ENCODE measurements at regions not wholly inside any gene's neighbourhood (a gene's known extent, or its start where the extent isn't known, plus 50 kb on each side); places are given as distances from the start of the nearest gene placed in this dataset.

GRCh38 chr10:43852149-43852548 lies 203.5 kb upstream of the ZNF32 start:
- no peak overlapping the region for H3K4me2 ChIP-seq (ENCODE audit: control insufficient read depth, extremely low read depth, insufficient read depth, low read depth, low read length)
- H3K36me3 ChIP-seq (ENCODE audit: control insufficient read depth in 2 of 2, extremely low read depth in 1 of 2, insufficient read depth in 2 of 2, low read length in 2 of 2) = no peaks in the 10 kb centered on the region
- TF ChIP-seq CTCF (optimal IDR thresholded peaks at IDR 0.05 in 1 of 3, IDR thresholded peaks at IDR 0.05 in 1 of 3, conservative IDR thresholded peaks at IDR 0.05 in 1 of 3; ENCODE audit: extremely low read depth in 1 of 3, insufficient read depth in 2 of 3, low read length in 3 of 3) = no peak
- TF ChIP-seq EZH2 (IDR thresholded peaks at IDR 0.05; ENCODE audit: low read length) = no peak
- H3K4me1 ChIP-seq (ENCODE audit: control insufficient read depth, extremely low read depth, insufficient read depth, low read length) = peaks cover 11% of the 10 kb centered on the region
- H3K9me3 ChIP-seq (ENCODE audit: control insufficient read depth, low read depth, low read length) = no peaks in the 10 kb centered on the region
- dilution Hi-C loops (cut with MboI; ENCODE audit: extremely low pct_ligation_motif_present, low sequenced_read_pairs) = no loop called here
- FAIRE-seq (no peak), DNase-seq (ENCODE audit: low read depth, low spot score) (no peak)
- H3K79me2 ChIP-seq (ENCODE audit: control insufficient read depth, insufficient read depth, low read length) = no peaks in the 10 kb centered on the region
- no peaks in the 10 kb centered on the region for H3K27me3 ChIP-seq (ENCODE audit: control insufficient read depth, extremely low read depth, insufficient read depth, low read length)
- no peaks in the 10 kb centered on the region for H3K9me1 ChIP-seq (ENCODE audit: control insufficient read depth, extremely low read depth, insufficient read depth, low read length)
- H3K9ac ChIP-seq (ENCODE audit: control insufficient read depth, extremely low read depth, insufficient read depth, low read length) = no peak overlapping the region
- H2AFZ ChIP-seq (ENCODE audit: control insufficient read depth, low read length) = no peak overlapping the region
- H3K4me3 ChIP-seq (ENCODE audit: control insufficient read depth in 2 of 3, extremely low read depth in 1 of 3, insufficient read depth in 2 of 3, low read depth in 1 of 3, low read length in 3 of 3) = no peak overlapping the region
- no peak overlapping the region for H3K27ac ChIP-seq (ENCODE audit: control insufficient read depth, insufficient read depth, low read length)
- H4K20me1 ChIP-seq (ENCODE audit: control insufficient read depth, extremely low read depth, insufficient read depth, low read length) = no peaks in the 10 kb centered on the region

DNA sequence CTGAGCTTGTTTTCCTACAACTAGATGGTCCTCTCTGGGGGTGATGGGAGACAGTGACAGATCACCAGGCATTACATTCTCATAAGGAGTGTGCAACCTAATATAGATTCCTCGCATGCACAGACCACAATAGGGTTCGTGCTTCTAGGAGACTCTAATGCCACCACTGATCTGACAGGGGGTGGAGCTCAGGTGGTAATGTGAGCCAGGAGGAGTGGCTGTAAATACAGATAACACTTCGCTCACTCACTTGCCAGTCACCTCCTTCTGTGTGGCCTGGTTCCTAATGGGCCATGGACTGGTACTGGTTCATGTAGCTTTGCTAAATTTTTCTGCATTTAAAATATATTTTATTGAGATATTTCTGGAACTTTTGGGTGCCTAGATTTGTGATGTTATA lies 202.3 kb upstream of the ZNF32 start:
- FAIRE-seq (no peak), DNase-seq (ENCODE audit: low read depth, low spot score) (no peak)
- Histone ChIP-seq H3K27ac (ENCODE audit: control insufficient read depth, insufficient read depth, low read length) (no peak overlapping the region), H3K79me2 (ENCODE audit: control insufficient read depth, insufficient read depth, low read length) (no peaks in the 10 kb centered on the region), H3K4me2 (ENCODE audit: control insufficient read depth, extremely low read depth, insufficient read depth, low read depth, low read length) (no peak overlapping the region), H3K36me3 (ENCODE audit: control insufficient read depth in 2 of 2, extremely low read depth in 1 of 2, insufficient read depth in 2 of 2, low read length in 2 of 2) (no peaks in the 10 kb centered on the region), H3K4me1 (ENCODE audit: control insufficient read depth, extremely low read depth, insufficient read depth, low read length) (peaks cover 11% of the 10 kb centered on the region), H3K9ac (ENCODE audit: control insufficient read depth, extremely low read depth, insufficient read depth, low read length) (no peak overlapping the region), H3K27me3 (ENCODE audit: control insufficient read depth, extremely low read depth, insufficient read depth, low read length) (no peaks in the 10 kb centered on the region), H3K9me3 (ENCODE audit: control insufficient read depth, low read depth, low read length) (no peaks in the 10 kb centered on the region), H3K9me1 (ENCODE audit: control insufficient read depth, extremely low read depth, insufficient read depth, low read length) (no peaks in the 10 kb centered on the region), H2AFZ (ENCODE audit: control insufficient read depth, low read length) (no peak overlapping the region), H4K20me1 (ENCODE audit: control insufficient read depth, extremely low read depth, insufficient read depth, low read length) (no peaks in the 10 kb centered on the region), H3K4me3 (ENCODE audit: control insufficient read depth in 2 of 3, extremely low read depth in 1 of 3, insufficient read depth in 2 of 3, low read depth in 1 of 3, low read length in 3 of 3) (no peak overlapping the region)
- TF ChIP-seq CTCF (optimal IDR thresholded peaks at IDR 0.05 in 1 of 3, IDR thresholded peaks at IDR 0.05 in 1 of 3, conservative IDR thresholded peaks at IDR 0.05 in 1 of 3; ENCODE audit: extremely low read depth in 1 of 3, insufficient read depth in 2 of 3, low read length in 3 of 3) (no peak), EZH2 (IDR thresholded peaks at IDR 0.05; ENCODE audit: low read length) (no peak)
- dilution Hi-C loops (cut with MboI; ENCODE audit: extremely low pct_ligation_motif_present, low sequenced_read_pairs) = no loop called here
